Liver (tissue), 8 donors: ENCODE measurements at regions not wholly inside any gene's neighbourhood (a gene's known extent, or its start where the extent isn't known, plus 50 kb on each side); places are given as distances from the start of the nearest gene placed in this dataset.

Experiments
- DNase-seq: peaks from one replicate; pipeline ENCODE4 v3.0.0-alpha.2; 2017; ENCODE audit warnings: low spot score
- H3K27ac ChIP-seq, 2 donors: one replicate each; pipeline ENCODE4 v1.7.0; 2013; ENCODE audit warnings: inconsistent platforms in 2 of 2, low read length in 2 of 2, control low read depth in 1 of 2, low read depth in 1 of 2, mild to moderate bottlenecking in 1 of 2
- H3K27me3 ChIP-seq, 4 donors: one replicate each; pipeline versions ENCODE4 v1.6.1 to v1.7.0; 2013; ENCODE audit warnings: low read length in 3 of 4, inconsistent platforms in 1 of 4, mild to moderate bottlenecking in 1 of 4, moderate library complexity in 1 of 4; ENCODE audit not compliant: control insufficient read depth in 4 of 4, insufficient read depth in 4 of 4
- H3K36me3 ChIP-seq, 4 donors: one replicate each; pipeline versions ENCODE4 v1.6.1 to v1.7.0; 2013; ENCODE audit warnings: low read length in 3 of 4, mild to moderate bottlenecking in 3 of 4, low read depth in 1 of 4, moderate library complexity in 1 of 4; ENCODE audit not compliant: control insufficient read depth in 4 of 4, insufficient read depth in 3 of 4
- H3K4me1 ChIP-seq, 4 donors: one replicate each; pipeline versions ENCODE4 v1.6.1 to v1.7.0; 2013; ENCODE audit warnings: low read length in 3 of 4, mild to moderate bottlenecking in 3 of 4, moderate library complexity in 1 of 4; ENCODE audit not compliant: control insufficient read depth in 4 of 4, insufficient read depth in 4 of 4
- H3K4me3 ChIP-seq, 3 donors: one replicate each; pipeline versions ENCODE4 v1.6.1 to v1.7.0; 2013; ENCODE audit warnings: low read length in 3 of 3, control low read depth in 1 of 3, low read depth in 1 of 3, mild to moderate bottlenecking in 1 of 3
- H3K9ac ChIP-seq, 2 donors: one replicate each; pipeline ENCODE4 v1.7.0; 2013; ENCODE audit warnings: low read length in 2 of 2, mild to moderate bottlenecking in 2 of 2, moderate library complexity in 2 of 2, control low read depth in 1 of 2, low read depth in 1 of 2
- H3K9me3 ChIP-seq, 4 donors: one replicate each; pipeline versions ENCODE4 v1.6.1 to v1.7.0; 2013; ENCODE audit warnings: low read length in 3 of 4; ENCODE audit not compliant: control insufficient read depth in 4 of 4
- CTCF ChIP-seq: fragments of 150-350 bp; IDR thresholded peaks from 2 replicates; pipeline ENCODE4 v1.5.1; 2017; ENCODE audit warnings: improper control_type of control experiment, low read depth, low read length; ENCODE audit not compliant: missing input control
- EGR1 ChIP-seq, 2 donors: IDR thresholded peaks; 2 replicates each; pipeline ENCODE4 v1.6.1; 2016 to 2018; ENCODE audit warnings: antibody characterized with exemption in 2 of 2, low read depth in 2 of 2
- FOXA2 ChIP-seq: IDR thresholded peaks from 2 replicates; pipeline ENCODE4 v1.6.1; 2016; ENCODE audit warnings: antibody characterized with exemption
- GABPA ChIP-seq, 2 donors: IDR thresholded peaks in 1 of 2; conservative IDR thresholded peaks in 1 of 2; 2 replicates each; pipeline ENCODE4 v1.6.1; 2016; ENCODE audit warnings: antibody characterized with exemption in 2 of 2, mild to moderate bottlenecking in 1 of 2, moderate library complexity in 1 of 2
- HNF4A ChIP-seq, 2 donors: conservative IDR thresholded peaks; 2 replicates each; pipeline ENCODE4 v1.6.1; 2016; ENCODE audit warnings: antibody characterized with exemption in 2 of 2, mild to moderate bottlenecking in 2 of 2
- HNF4G ChIP-seq: IDR thresholded peaks from 2 replicates; pipeline ENCODE4 v1.6.1; 2016; ENCODE audit warnings: antibody characterized with exemption
- JUND ChIP-seq, 2 donors: IDR thresholded peaks; 2 replicates each; pipeline ENCODE4 v1.6.1; 2016; ENCODE audit warnings: antibody characterized with exemption in 2 of 2
- MAX ChIP-seq: IDR thresholded peaks from 2 replicates; pipeline ENCODE4 v1.6.1; 2016; ENCODE audit warnings: antibody characterized with exemption
- NR2F2 ChIP-seq: IDR thresholded peaks from 2 replicates; pipeline ENCODE4 v1.6.1; 2016; ENCODE audit warnings: antibody characterized with exemption
- RAD21 ChIP-seq, 2 donors: IDR thresholded peaks; 2 replicates each; pipeline ENCODE4 v1.6.1; 2016; ENCODE audit warnings: antibody characterized with exemption in 2 of 2, mild to moderate bottlenecking in 2 of 2
- TAF1 ChIP-seq: conservative IDR thresholded peaks from 2 replicates; pipeline ENCODE4 v1.6.1; 2016; ENCODE audit warnings: antibody characterized with exemption, mild to moderate bottlenecking
- ZBTB33 ChIP-seq: IDR thresholded peaks from 2 replicates; pipeline ENCODE4 v1.6.1; 2016; ENCODE audit warnings: antibody characterized with exemption
- WGBS: extraction: QIAGEN DNeasy Blood & Tissue Kit; methylation state at CpG from one replicate; pipeline ENCODE4 v1.1.7; 2013; 5-methylcytosine and 5-hydroxymethylcytosine counted together
- donor health status: healthy.
- donor health status: healthy.
- donor health status: healthy.
- donor health status: healthy.
- donor health status: healthy.

- Histone ChIP-seq H3K36me3 (no peaks in the 10 kb centered on the region), H3K9me3 (peaks cover 0 to 3% (median 2%) of the 10 kb centered on the region in 4 donors), H3K4me1 (no peaks in the 10 kb centered on the region), H3K9ac (no peak overlapping the region), H3K27me3 (peaks cover 0 to 4% (median 1%) of the 10 kb centered on the region in 4 donors), H3K4me3 (no peak overlapping the region), H3K27ac (no peak overlapping the region)
- TF ChIP-seq TAF1 (no peak), EGR1 (IDR thresholded peaks at IDR 0.05; ENCODE audit: low read depth in 2 of 2) (no peak), HNF4A (conservative IDR thresholded peaks at IDR 0.05) (no peak), MAX (no peak), GABPA (IDR thresholded peaks at IDR 0.05 in 1 of 2, conservative IDR thresholded peaks at IDR 0.05 in 1 of 2) (no peak), HNF4G (no peak), RAD21 (IDR thresholded peaks at IDR 0.05) (no peak), CTCF (no peak)
- no peak for DNase-seq
- WGBS: 82% methylated on average over 7 of the region's 7 CpGs
Observed at GRCh38 chr20:41932431-41932830, 314.3 kb upstream of the CHD6 start.

- Histone ChIP-seq H3K9me3 (peaks cover 0 to 3% (median 2%) of the 10 kb centered on the region in 4 donors), H3K9ac (no peak overlapping the region), H3K27me3 (peaks cover 0 to 8% (median 4%) of the 10 kb centered on the region in 4 donors), H3K4me1 (no peaks in the 10 kb centered on the region), H3K4me3 (no peak overlapping the region), H3K27ac (no peak overlapping the region), H3K36me3 (no peaks in the 10 kb centered on the region)
- TF ChIP-seq EGR1 (IDR thresholded peaks at IDR 0.05; ENCODE audit: low read depth in 2 of 2): no peak
- no peak for DNase-seq
- WGBS: 59% methylated on average over 2 of the region's 2 CpGs
Observed at GRCh38 chr20:41927655-41928054, 309.5 kb upstream of the CHD6 start.

- peaks cover 0 to 3% (median 2%) of the 10 kb centered on the region in 4 donors for H3K9me3 ChIP-seq
- no peak overlapping the region for H3K9ac ChIP-seq
- WGBS: 73% methylated on average over 2 of the region's 2 CpGs
- H3K4me1 ChIP-seq: no peaks in the 10 kb centered on the region
- H3K36me3 ChIP-seq: no peaks in the 10 kb centered on the region
- peaks cover 0 to 8% (median 4%) of the 10 kb centered on the region in 4 donors for H3K27me3 ChIP-seq
- DNase-seq: no peak
- H3K4me3 ChIP-seq: no peak overlapping the region
- no peak for TF ChIP-seq FOXA2
- TF ChIP-seq ZBTB33: no peak
- TF ChIP-seq GABPA (IDR thresholded peaks at IDR 0.05 in 1 of 2, conservative IDR thresholded peaks at IDR 0.05 in 1 of 2): no peak
- no peak for TF ChIP-seq HNF4G
- TF ChIP-seq TAF1: no peak
- no peak for TF ChIP-seq CTCF
- no peak for TF ChIP-seq JUND (IDR thresholded peaks at IDR 0.05)
- TF ChIP-seq HNF4A (conservative IDR thresholded peaks at IDR 0.05): no peak
- TF ChIP-seq NR2F2: no peak
- H3K27ac ChIP-seq: no peak overlapping the region
Observed at GRCh38 chr20:41927189-41927588, 309.0 kb upstream of the CHD6 start.
